Activated B cell treated with CpG ODN at 0.5 μM for 24 hours (primary cell): ENCODE measurements at regions not wholly inside any gene's neighbourhood (a gene's known extent, or its start where the extent isn't known, plus 50 kb on each side); places are given as distances from the start of the nearest gene placed in this dataset.

ENCODE experiments used
- ATAC-seq: fragments of 200-7000 bp; cut with Tn5 transposase; one replicate; pipeline ENCODE4 v1.10.0; 2021; ENCODE audit warnings: low read depth, mild to moderate bottlenecking, moderate library complexity
- CTCF ChIA-PET: fragments of 350-600 bp; sonication (Branson Sonifier 250); formaldehyde crosslinking; loops from one replicate; lab custom pipeline; 2021; ENCODE audit warnings: antibody characterized with exemption; lab: Charles Lee
- POLR2A ChIA-PET: fragments of 350-600 bp; sonication (Branson Sonifier 250); formaldehyde crosslinking; loops from one replicate; lab custom pipeline; 2021; ENCODE audit warnings: antibody characterized with exemption; lab: Charles Lee
- DNase-seq: peaks from one replicate; pipeline ENCODE4 v3.0.0; 2022
- H3K27ac Mint-ChIP-seq: one replicate; pipeline ENCODE4 v1.8.0; 2020; ENCODE audit warnings: mixed read lengths
- H3K27me3 Mint-ChIP-seq: one replicate; pipeline ENCODE4 v1.8.0; 2021; ENCODE audit warnings: mixed read lengths
- H3K36me3 Mint-ChIP-seq: one replicate; pipeline ENCODE4 v1.8.0; 2021; ENCODE audit warnings: low read depth, mixed read lengths
- H3K4me1 Mint-ChIP-seq: one replicate; pipeline ENCODE4 v1.8.0; 2021; ENCODE audit warnings: mixed read lengths
- H3K4me3 Mint-ChIP-seq: one replicate; pipeline ENCODE4 v1.8.0; 2020; ENCODE audit warnings: mild to moderate bottlenecking, mixed read lengths
- H3K9me3 Mint-ChIP-seq: one replicate; pipeline ENCODE4 v1.8.0; 2020; ENCODE audit warnings: mixed read lengths
- intact Hi-C: fragments of 100-400 bp; cut with micrococcal nuclease; formaldehyde crosslinking; loops from one replicate; pipeline ENCODE4 v1.15.1; 2024
- TF ChIP-seq, protein P1 (sequence below): fragments of 200-600 bp; IDR thresholded peaks from one replicate; pipeline ENCODE4 v1.8.0; 2022; ENCODE audit warnings: antibody characterized with exemption, mild to moderate bottlenecking

DNA sequence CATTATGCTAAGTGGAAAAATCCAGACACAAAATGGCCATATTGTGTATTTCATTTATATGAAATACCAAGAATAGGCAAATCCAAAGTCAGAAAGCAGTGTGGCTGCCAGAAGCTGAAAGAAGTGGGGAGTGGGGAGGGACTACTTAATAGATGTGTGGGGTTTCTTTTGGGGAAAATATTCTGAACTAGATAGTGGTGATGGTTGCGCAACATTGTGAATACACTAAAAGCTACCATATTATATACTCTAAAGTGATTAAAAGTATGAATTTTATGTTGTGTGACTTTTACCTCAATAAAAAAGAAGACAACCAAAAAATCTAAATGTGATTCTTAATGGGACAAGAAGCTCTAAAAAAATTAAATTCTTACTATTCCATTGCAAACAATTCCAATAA, 272.6 kb downstream of the DAD1 start:
- Mint-ChIP-seq H3K4me3 (no peak overlapping the region), H3K9me3 (no peaks in the 10 kb centered on the region), H3K27me3 (no peaks in the 10 kb centered on the region), H3K4me1 (no peaks in the 10 kb centered on the region), H3K27ac (no peak overlapping the region), H3K36me3 (no peaks in the 10 kb centered on the region)
- POLR2A ChIA-PET, result interaction anchor here (0.5 kb wide), 1 partner anchor 506 kb away, joined by 10 read pairs; no protein-coding TSS in a partner anchor
- DNase-seq, result no peak
- TF ChIP-seq, protein P1, sequence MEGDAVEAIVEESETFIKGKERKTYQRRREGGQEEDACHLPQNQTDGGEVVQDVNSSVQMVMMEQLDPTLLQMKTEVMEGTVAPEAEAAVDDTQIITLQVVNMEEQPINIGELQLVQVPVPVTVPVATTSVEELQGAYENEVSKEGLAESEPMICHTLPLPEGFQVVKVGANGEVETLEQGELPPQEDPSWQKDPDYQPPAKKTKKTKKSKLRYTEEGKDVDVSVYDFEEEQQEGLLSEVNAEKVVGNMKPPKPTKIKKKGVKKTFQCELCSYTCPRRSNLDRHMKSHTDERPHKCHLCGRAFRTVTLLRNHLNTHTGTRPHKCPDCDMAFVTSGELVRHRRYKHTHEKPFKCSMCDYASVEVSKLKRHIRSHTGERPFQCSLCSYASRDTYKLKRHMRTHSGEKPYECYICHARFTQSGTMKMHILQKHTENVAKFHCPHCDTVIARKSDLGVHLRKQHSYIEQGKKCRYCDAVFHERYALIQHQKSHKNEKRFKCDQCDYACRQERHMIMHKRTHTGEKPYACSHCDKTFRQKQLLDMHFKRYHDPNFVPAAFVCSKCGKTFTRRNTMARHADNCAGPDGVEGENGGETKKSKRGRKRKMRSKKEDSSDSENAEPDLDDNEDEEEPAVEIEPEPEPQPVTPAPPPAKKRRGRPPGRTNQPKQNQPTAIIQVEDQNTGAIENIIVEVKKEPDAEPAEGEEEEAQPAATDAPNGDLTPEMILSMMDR, result no peak
- intact Hi-C loops, result loop anchor here (10.0 kb wide), 1 partner anchor 738 kb away; the partner anchor contains the start of gene CDH24
- CTCF ChIA-PET, result interaction anchor here (0.8 to 1.2 kb wide), 3 partner anchors 57 to 254 kb away, joined by 4 to 6 read pairs (median 4); no protein-coding TSS in a partner anchor
- no peak for ATAC-seq

- Mint-ChIP-seq H3K36me3 (no peaks in the 10 kb centered on the region), H3K4me1 (no peaks in the 10 kb centered on the region), H3K9me3 (no peaks in the 10 kb centered on the region), H3K27ac (no peak overlapping the region), H3K4me3 (no peak overlapping the region), H3K27me3 (no peaks in the 10 kb centered on the region)
- ATAC-seq (no peak), DNase-seq (no peak)
- intact Hi-C loops, result loop anchor here (2.0 to 10.0 kb wide), 4 partner anchors 89 to 739 kb away; partner anchors contain the start of genes AJUBA and CDH24
- ChIA-PET POLR2A (no interaction called here), CTCF (interaction anchor here (0.7 to 2.4 kb wide), 8 partner anchors 9 to 538 kb away, joined by 3 to 13 read pairs (median 4); no protein-coding TSS in a partner anchor)
- TF ChIP-seq, protein P1, result no peak
Observed at GRCh38 chr14:22315336-22315735, 273.7 kb downstream of the DAD1 start.

GRCh38 chr14:22314183-22314820, 274.7 kb downstream of the DAD1 start:
- H3K9me3 Mint-ChIP-seq, result no peaks in the 10 kb centered on the region
- no peaks in the 10 kb centered on the region for H3K27me3 Mint-ChIP-seq
- TF ChIP-seq, protein P1, result no peak
- no peak overlapping the region for H3K4me3 Mint-ChIP-seq
- intact Hi-C loops, result loop anchor here (1.0 to 10.0 kb wide), 8 partner anchors 37 to 740 kb away; partner anchors contain the start of genes AJUBA and CDH24
- POLR2A ChIA-PET, result no interaction called here
- no peaks in the 10 kb centered on the region for H3K36me3 Mint-ChIP-seq
- CTCF ChIA-PET, result interaction anchor here (0.8 to 2.4 kb wide), 12 partner anchors 8 to 539 kb away, joined by 3 to 13 read pairs (median 4); no protein-coding TSS in a partner anchor
- no peak for DNase-seq
- peak; percentile 95 for ATAC-seq
- no peak overlapping the region for H3K27ac Mint-ChIP-seq
- no peaks in the 10 kb centered on the region for H3K4me1 Mint-ChIP-seq

DNA sequence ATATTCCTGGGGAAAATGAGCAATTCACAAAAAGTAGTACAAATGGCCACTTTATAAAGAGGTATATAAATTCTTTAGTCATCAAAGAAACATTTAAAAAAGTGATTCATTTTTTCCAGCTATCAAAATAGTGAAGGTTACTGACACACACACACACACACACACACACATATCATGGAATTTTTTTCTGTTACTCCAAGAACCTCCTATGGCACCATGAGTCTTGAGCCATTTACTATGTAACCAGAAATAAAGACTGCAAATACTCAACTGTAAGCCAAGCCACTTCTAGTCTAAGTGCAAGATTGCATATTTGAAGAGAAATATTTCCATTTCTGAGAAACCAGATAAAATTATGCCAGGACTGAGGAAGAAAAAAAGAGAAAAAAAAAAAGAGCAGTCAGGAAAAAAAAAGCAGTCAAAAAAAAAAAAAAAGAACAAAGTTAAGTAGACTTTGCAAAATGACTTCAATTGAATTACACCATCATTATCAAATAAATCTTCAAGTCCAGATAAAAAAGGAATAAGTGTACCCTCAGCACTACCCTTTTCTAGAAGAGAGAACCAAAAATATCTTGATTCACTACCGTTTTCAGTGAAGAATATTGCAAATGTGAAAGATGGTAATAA, 275.7 kb downstream of the DAD1 start:
- DNase-seq (no peak), ATAC-seq (no peak)
- H3K4me3 Mint-ChIP-seq, result no peak overlapping the region
- H3K4me1 Mint-ChIP-seq, result no peaks in the 10 kb centered on the region
- H3K36me3 Mint-ChIP-seq, result no peaks in the 10 kb centered on the region
- H3K27ac Mint-ChIP-seq, result no peak overlapping the region
- TF ChIP-seq, protein P1, result no peak
- no peaks in the 10 kb centered on the region for H3K27me3 Mint-ChIP-seq
- intact Hi-C loops, result loop anchor here (5.0 to 10.0 kb wide), 2 partner anchors 36 to 742 kb away; partner anchors contain the start of gene CDH24
- H3K9me3 Mint-ChIP-seq, result no peaks in the 10 kb centered on the region
- CTCF ChIA-PET, result interaction anchor here (1.0 to 2.4 kb wide), 6 partner anchors 11 to 340 kb away, joined by 3 to 13 read pairs (median 4); no protein-coding TSS in a partner anchor
- POLR2A ChIA-PET, result no interaction called here

DNA sequence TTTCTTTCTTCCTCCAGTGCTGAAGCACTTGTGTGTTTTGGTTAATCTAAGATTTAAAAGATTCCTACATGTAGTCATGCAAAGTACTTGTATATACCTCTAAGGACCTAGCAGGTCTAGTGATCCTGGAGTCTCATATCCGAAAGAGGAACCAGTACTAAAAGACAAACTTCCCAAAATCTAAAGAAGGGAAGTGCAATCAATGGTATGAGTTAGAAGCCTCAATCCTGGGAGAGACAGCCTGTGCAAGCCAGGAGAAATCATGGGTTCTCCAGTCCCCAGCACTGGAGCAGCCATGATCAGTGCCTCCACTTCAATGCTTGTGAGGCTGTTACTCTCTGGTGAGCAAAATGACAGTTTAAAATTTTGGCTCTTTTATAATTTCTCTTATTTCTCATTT, 277.4 kb downstream of the DAD1 start:
- TF ChIP-seq, protein P1, result no peak
- Mint-ChIP-seq H3K4me3 (no peak overlapping the region), H3K27ac (no peak overlapping the region), H3K27me3 (no peaks in the 10 kb centered on the region), H3K36me3 (no peaks in the 10 kb centered on the region), H3K4me1 (no peaks in the 10 kb centered on the region), H3K9me3 (no peaks in the 10 kb centered on the region)
- ChIA-PET POLR2A (no interaction called here), CTCF (no interaction called here)
- DNase-seq (no peak), ATAC-seq (no peak)
- intact Hi-C loops, result loop anchor here (5.0 to 10.0 kb wide), 2 partner anchors 34 to 743 kb away; partner anchors contain the start of gene CDH24
